HG03521 (cell line): ENCODE measurements at regions not wholly inside any gene's neighbourhood (a gene's known extent, or its start where the extent isn't known, plus 50 kb on each side); places are given as distances from the start of the nearest gene placed in this dataset.

Experiments used
- ATAC-seq: cut with Tn5 transposase; IDR thresholded peaks from one replicate; pipeline ENCODE4 v1.9.1; 2021; ENCODE audit warnings: mild to moderate bottlenecking, moderate library complexity; ENCODE audit not compliant: unreplicated experiment

DNA sequence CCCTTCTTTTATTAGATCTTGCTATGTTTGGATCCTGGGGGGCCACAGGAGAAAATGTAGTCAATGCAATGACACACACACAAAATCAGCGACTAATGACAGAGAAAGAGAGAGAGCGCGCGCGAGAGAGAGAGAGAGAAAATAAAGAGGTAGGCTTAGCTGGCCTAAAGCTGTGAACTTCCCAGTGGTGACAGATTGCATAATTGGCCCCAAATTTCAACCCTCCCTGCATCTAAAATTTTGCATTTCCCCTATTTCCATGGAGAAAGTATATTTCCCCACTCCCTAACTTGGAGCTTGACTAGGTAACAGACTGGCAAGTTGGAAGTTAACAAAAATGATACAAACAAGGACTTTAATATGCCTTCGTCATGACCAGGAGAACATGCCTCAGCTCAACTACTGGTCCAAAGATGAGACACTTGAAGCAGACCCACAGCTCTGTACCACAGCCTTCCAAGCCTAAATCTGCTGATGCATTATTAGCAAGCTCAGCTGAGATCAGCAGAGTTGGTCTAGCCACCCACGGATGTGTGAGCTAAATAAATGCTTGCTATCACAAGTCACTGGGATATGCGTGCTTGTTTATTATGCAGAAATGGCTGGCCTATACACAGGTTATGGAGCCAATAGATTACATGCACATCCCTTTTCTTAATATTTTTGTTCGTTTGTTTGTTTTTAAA is 118.1 kb upstream of the PRDM1 start:
- no peak for ATAC-seq

DNA sequence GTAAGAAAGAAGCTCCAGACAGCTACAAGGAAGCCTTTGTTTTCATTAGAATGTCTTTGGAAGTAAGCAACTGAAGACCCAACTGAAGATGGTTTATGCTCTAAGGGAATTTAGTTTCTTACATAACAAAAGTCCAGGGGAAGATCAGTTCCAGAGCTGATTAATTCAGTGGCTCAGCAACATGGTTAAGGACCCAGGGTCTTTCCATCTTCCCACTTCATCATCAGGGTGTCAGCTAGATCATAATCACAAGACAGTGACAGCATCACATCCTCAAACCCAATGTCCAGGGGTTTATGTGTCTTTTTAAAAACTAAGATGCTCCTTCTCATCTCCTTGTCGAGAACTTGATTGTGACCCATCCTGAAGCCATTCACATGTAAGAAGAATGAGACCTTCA is 119.7 kb upstream of the PRDM1 start:
- ATAC-seq: no peak

DNA sequence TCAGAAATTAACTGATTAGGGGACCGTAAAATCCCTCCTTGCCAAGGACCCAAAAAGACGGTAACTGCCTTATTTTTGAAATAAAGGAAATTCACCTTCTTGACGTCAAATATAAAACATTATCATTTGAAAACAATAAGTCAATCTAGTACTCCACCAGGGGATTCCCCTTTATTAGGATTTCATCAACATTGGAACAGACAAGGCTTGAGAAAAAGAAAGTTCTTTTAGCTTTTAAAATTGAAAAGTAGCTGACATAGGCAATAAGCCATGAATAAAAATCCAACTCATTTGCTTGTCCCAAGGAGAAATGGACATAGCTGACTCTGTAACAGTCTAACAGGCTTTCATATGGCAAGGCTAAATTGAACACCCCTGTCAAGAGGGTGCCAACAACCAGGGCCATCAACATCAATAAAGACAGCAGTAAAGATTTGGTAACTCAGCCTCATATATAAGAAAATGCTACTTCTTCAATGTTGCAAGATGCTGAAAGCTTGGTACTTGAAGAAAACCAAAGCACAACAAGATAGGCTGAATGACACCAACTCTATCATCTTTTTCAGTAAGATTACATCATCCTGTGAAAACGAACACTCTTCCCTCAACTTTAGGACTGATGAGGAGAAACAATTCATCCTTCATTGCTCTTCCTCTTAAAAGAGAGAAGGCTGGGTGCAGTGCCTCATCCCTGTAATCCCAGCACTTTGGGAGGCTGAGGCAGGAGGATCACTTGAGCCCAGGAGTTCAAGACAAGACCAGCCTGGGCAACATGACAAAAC is 121.0 kb upstream of the PRDM1 start:
- no peak for ATAC-seq

DNA sequence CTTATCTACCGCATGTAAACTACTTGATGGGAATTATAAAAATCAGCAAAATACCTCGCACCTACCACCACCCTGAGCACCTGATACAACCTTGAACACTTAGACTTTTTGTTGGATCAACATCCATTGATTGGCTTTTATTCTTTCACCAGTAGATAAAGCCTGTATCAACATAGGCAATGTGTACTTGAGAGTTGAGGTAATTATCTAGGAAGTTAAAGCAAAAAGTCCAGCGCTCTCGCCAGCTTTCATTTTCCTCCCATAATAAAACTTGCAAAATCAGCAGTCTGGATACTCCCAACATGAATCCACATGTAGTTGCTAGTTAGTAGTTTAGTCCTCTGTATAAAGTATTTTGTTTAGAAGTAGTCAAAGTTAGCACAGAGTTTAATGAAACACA is 132.0 kb upstream of the PRDM1 start:
- no peak for ATAC-seq

DNA sequence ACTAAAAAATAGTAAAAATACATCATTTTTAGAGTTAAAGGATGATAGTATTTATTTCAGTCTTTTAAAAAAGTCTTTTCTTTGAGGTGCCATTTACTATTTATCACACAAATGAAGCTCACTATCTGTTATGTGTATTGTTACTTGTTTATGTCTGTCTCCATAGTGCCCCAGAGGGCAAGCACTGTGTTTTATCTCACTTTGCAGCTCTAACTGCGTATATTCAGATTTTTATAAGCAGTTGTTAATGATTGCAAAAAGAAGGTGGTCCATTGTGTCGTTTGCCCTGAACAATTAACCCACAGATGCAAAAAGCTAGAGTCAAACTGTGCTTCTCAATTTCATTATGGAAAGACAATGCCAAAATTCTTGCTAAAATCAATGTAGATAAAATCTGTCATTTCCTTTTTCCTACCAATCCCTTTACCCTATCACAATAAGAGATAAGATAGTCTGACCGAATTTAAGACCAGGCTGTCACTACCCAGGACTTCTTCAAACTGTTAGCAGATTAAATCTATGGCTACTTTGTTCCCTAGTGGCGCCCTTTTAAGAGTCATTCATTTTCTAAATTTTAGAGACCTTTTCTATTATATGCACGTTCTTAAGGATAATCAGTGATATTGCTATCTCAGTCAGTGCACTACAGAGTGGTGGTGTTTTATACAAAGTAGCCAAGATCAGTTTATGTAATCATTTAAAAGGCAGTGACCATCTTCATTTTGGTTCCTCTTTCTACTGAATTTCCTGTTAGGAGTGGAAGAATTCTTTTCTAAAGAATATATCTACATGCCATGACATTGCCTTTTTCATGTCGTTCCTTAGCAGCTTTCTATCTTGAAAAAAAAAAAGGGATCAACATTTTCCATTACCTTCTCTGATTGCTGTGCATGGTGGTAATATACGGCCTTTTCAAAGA is 133.1 kb upstream of the PRDM1 start:
- ATAC-seq: no peak

DNA sequence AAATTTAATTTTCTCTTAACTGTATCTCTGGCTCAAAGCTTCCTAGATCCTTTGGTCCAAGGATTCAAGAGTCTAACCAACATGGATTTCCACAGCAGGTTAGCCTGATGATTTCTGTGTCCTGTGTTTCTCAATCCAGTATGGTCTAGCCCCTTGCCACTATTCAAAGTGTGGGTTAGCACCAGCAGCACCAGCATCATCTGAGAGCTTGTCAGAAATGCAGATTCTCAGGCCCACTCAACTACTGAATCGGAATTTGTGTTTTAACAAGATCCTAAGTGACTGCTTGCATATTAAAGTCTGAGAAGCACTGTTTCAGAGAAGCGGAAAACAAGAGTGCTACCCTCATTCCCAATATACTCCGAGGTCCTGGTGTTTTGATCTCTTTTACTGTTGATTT is 133.8 kb upstream of the PRDM1 start:
- no peak for ATAC-seq

DNA sequence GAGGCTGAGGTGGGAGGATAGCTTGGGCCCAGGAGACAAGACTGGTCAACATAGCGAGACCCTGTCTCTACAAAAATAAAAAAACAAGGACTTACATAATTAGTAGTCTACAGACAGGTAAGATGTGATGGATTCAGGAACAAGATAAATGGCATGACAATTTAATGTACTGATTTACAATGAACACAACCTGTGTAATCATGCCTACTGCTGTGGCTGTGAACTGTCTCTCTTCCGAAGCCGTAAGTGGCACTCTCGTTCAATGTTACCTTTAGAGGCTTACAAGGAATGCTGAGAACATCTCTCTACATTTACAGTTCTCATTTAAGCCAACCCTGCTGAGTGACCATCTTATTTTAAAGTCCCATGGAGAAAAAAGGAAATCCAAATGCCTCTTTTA is 134.8 kb upstream of the PRDM1 start:
- no peak for ATAC-seq

DNA sequence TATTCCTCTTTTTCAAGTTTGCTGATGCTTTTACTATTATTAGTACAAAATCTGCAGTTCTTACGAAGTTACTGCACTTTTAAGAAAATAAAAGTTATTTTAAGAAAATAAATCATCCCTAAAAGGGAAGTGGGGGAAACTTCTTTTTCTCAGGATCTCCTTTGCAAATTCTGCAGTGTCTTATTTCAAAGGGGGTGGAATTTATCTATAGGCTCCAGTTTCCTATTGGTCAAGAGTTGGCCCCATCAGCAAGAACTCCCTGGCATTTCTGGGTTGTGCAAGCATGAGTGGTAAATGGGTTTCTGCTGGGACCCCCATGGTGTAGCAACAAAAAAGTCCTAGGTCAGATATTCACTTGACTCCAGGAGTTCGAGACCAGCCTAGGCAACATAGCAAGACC is 136.3 kb upstream of the PRDM1 start:
- no peak for ATAC-seq

DNA sequence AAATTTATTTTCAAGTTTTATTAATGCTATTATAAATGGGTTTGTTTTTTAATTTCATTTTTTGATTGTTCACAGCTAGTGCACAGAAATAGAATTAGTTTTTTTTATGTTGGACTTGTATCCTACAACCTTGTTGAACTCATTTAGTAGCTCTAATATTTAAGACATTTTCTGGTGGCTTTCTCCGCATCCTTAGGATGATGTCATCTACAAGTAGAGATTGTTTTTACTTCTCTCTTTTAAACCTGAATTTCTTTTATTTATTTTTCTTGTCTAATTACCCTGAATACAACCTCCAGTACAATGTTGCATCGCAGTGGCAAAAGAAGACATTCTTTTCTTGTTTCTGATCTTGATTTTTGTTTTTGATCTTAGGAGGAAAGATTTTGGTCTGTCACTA is 142.6 kb upstream of the PRDM1 start:
- ATAC-seq: no peak

DNA sequence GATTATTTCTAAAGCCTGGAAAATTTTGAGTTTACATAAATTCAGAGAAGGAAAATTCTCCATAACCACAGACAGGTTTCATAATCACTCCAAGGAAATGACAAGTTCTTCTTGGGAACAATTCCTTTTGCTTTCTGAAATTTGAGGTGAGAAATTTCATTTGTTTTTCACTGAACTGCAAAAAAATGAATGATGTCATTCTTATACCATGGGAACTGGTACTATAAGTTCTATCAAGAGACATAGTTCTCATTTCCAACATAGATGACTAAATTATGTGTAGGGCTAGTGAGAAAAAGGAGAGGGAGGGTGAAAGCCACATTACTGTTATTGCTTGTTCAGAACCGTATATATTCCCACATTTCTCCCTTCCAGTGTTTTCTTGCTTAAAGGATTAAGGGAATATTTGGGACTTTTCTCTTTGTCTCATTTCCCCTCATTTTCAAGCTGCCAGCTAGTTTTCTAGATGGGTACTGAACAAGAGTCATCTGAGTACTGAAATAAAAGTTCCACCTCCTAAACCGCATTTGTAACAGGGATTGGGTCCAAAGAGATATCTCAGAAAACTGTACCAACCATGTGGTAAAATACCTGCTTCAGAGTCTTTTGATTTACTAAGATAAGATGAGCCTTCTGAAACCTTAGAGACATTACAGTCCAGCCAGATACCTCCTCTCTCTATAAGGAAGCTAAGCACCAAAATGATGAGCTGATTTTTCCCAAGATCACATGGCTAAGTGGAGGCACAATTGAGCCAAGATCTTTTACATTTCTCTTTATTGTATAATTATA is 144.3 kb upstream of the PRDM1 start:
- no peak for ATAC-seq

DNA sequence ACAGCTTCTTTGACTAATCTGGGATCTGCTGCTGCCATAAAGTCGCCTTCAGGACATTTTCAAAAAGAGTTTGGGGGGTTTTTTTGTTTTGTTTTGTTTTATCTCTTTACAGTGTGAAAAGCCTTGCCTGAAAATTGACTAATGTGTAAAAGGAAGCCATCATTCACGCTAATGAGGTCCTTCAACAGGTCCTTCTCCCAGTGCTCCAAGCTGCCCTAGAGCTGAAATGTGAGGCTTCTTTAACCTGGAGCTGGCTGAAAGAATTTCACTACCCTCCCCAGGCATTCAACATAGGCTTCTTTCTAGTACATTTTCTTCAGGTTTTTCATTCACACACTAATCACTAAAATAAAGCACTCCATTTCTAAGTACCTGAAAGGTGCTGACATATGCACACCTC is 145.1 kb upstream of the PRDM1 start:
- ATAC-seq: no peak

DNA sequence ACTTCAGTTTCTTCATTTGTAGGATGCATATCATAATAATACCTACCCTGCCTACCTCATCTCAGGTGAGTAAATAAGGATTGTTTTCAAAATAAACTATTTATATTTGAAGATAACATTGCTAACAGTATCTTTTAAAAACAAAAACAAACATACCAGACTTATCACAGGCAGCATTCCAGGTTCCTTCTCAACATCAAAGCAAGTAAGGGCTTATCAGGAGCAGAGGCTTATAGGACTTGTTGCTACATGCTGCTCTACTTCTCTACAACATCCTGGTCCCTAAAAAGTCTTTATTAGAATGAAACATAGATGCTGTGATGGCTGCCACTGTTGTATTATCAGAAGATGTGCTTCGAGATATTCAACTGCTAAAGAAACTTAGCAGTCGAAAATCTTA is 149.2 kb upstream of the PRDM1 start:
- no peak for ATAC-seq

DNA sequence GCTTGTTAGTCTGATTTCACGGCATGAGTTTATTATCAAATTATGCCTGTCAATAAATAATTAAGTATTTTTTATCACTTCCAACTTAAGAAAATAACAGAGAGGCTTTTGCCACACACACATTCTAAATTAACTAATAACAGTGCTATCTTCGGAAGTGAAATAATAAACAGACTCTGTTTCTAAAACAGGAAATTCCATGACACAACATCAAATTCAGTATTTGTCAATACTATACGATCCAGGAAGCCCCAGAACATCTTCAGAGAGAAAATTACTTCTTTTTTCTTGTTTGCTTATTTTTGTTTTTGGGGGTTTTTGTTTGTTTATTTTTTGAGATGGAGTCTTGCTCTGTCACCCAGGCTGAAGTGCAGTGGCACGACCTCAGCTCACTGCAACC is 150.7 kb upstream of the PRDM1 start:
- no peak for ATAC-seq

DNA sequence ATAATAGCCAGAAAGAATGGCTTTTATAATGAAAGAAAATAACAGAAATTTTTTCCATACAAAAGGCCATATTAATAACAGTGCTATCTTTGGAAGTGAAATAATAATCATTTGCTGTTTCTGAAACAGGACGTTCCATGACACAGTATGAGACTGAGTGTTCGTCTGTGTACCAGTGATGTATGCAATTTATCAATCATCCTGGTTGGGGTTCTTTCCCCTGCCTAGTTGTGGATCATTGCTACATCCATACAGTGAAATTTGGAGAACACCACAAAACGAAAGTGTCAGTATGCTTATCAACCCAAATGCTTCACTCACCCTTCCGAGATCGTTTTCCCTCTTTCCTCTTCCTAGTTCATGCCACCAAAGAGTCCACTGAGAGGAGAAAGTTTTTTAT is 151.4 kb upstream of the PRDM1 start:
- ATAC-seq: no peak

DNA sequence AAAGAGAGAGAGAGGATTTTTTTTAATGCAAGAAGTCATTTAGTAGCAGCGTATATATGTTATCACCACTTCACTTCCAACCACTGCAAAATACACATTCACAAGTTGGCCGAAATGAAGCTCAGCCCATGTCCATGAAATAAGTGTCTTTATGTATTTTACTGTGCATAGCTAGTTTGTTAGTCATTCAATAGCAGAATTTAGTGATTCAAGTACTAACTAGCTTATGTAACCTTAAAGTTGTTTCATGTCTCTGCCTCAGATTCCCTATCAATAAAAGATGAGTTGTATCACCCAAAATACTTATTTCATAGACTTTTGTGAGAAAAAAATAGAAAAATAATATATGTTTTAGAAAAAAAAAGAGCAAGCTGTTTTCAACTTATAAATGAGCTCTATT is 153.7 kb upstream of the PRDM1 start:
- no peak for ATAC-seq

DNA sequence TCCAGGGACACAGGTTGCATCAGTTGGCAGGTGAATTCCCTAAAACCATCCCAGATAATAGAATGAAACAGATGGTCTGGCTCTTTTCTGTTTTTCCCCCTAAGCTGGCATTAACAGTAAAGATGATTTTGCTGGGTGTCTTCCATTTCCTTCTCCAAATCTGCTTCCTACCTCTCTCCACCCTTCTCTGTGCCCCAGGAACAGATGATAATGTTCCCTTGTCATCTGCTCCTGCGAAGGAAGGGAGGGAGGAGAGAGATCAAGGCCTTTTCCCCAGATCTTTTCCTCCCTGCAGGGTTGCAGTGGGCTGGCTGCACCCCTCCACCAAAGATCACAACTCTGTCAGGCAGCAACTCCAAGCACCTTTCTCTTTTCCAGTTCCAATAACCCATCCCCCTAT is 156.5 kb upstream of the PRDM1 start:
- ATAC-seq: no peak

DNA sequence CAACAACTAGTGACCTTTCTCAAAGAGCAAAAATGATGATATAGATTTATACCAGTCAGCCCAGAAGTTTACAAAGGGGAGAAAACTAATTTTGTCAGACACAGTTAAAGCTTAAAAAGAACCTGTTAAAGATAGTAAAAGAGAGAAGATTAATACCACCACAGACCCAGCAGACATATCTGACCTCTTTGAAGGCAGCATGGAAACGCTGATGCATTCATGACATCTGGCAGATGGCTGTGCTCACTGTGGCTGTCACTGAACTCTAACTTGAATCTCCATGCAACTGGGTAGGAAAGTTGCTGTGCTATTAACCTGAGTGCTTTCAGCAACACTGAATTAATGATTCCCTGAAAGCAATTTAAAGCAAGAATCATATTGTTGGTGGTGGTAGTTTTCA is 159.8 kb upstream of the PRDM1 start:
- ATAC-seq: no peak

DNA sequence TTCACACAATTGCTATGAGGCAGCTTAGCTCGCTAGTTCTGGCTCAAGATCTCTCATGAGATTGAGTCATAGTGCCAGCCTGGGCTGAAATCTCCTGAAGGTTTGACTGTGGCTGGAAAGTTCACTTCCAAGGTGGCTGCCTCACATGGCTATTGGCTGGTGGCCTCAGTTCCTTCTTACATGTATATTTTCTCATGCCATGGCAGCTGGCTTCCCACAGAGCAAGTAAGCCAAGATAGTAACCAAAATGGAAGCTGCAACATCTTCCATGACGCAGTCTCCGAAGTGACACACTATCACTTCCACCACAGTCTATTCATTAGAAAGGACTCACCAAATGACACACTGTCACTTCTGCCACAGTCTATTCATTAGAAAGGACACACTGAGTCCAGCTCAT is 160.4 kb upstream of the PRDM1 start:
- ATAC-seq: no peak

DNA sequence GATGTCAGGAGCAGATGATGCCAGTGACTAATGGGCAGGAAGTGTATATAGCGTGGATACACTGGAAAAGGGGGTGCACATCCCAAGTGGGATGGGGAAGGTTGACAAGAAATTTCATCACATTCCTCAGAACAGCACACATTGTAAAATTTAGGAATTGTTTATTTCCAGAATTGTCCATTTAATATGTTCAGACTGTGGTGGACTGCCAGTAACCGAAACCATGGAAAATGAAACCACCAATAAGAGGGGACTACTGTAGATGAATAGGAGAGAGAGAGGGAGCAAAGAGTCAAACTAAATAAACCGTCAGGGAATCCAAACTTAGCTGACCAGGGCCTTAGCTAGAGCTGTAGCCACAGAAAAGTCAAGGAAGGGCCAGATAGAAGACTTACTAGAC is 164.4 kb upstream of the PRDM1 start:
- no peak for ATAC-seq

DNA sequence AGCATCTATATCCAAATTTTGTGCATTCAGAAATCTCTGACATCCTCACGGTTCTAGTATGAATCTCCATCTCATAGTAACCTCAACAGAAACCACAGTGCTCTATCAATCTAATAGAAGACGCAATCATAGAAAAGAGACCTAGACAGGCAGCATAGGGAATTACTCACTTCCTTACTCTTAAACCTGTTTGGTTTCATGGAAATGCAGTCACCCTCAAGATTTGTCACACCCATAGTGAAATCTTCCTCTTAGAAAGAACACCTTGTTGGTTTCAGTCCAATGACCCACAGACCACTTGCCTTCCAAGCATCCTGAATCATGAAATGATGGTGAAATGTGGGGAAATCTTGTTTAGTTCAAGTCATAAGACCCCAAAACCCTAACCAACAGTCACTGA is 166.1 kb upstream of the PRDM1 start:
- no peak for ATAC-seq
